ENCODE measurements at regions not wholly inside any gene's neighbourhood (a gene's known extent, or its start where the extent isn't known, plus 50 kb on each side); places are given as distances from the start of the nearest gene placed in this dataset.

GRCh38 chr4:166432842-166433241 is 559.8 kb downstream of the TLL1 start (continued):
- no peak for TF ChIP-seq ZNF580 (tag by site-specific recombination; IDR thresholded peaks at IDR 0.05)
- TF ChIP-seq ZNF555 (tag by site-specific recombination; conservative IDR thresholded peaks at IDR 0.05), result no peak
- TF ChIP-seq ZNF133 (tag by site-specific recombination; IDR thresholded peaks at IDR 0.05), result no peak
- no peak for TF ChIP-seq ZNF426 (tag by site-specific recombination; IDR thresholded peaks at IDR 0.05)

DNA sequence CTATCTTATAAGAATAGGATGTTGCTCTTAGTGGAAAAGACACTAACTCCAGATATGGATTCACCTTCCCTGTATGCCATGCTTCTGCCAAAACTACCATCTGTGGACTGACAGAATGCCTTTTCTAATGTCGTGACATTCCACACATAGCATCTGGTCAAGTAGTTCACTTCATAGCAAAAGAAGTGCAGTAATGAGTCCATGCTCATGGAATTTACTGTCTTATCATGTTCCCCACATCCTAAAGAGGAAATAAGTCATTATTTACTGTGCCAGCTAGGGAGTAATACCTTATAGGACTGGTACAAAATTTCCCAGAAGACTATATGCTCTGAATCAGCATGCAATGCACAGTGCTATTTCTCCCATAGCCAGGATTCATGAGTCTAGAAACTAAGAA is 562.4 kb downstream of the TLL1 start:
- Histone ChIP-seq H3K27ac (ENCODE audit: extremely low read depth, low read depth, low read length) (no peak overlapping the region), H3K9me3 (ENCODE audit: control insufficient read depth, insufficient read depth, low read depth, low read length) (no peaks in the 10 kb centered on the region), H3K36me3 (ENCODE audit: control insufficient read depth in 2 of 2, insufficient read depth in 1 of 2, low read length in 2 of 2) (no peaks in the 10 kb centered on the region), H3K4me3 (ENCODE audit: low read depth, low read length) (no peak overlapping the region), H3K4me1 (ENCODE audit: control insufficient read depth, insufficient read depth, low read length) (no peaks in the 10 kb centered on the region)
- POLR2A ChIA-PET, result no interaction called here
- CTCF ChIA-PET, result interaction anchor here (0.6 kb wide), 1 partner anchor 160 kb away, joined by 3 read pairs; no protein-coding TSS in a partner anchor
- TF ChIP-seq ZNF19 (tag by site-specific recombination; IDR thresholded peaks at IDR 0.05; ENCODE audit: low read depth) (no peak), YY1 (tag by site-specific recombination; IDR thresholded peaks at IDR 0.05) (no peak), ZNF585B (tag by site-specific recombination; IDR thresholded peaks at IDR 0.05) (no peak)
- TF ChIP-seq, protein P1, sequence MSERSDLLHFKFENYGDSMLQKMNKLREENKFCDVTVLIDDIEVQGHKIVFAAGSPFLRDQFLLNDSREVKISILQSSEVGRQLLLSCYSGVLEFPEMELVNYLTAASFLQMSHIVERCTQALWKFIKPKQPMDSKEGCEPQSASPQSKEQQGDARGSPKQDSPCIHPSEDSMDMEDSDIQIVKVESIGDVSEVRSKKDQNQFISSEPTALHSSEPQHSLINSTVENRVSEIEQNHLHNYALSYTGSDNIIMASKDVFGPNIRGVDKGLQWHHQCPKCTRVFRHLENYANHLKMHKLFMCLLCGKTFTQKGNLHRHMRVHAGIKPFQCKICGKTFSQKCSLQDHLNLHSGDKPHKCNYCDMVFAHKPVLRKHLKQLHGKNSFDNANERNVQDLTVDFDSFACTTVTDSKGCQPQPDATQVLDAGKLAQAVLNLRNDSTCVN (tag by site-specific recombination; optimal IDR thresholded peaks at IDR 0.05), result no peak

- Histone ChIP-seq H3K9me3 (ENCODE audit: control insufficient read depth, insufficient read depth, low read depth, low read length) (no peaks in the 10 kb centered on the region), H3K36me3 (ENCODE audit: control insufficient read depth in 2 of 2, insufficient read depth in 1 of 2, low read length in 2 of 2) (no peaks in the 10 kb centered on the region), H3K27ac (ENCODE audit: extremely low read depth, low read depth, low read length) (no peak overlapping the region), H3K4me3 (ENCODE audit: low read depth, low read length) (no peak overlapping the region), H3K4me1 (ENCODE audit: control insufficient read depth, insufficient read depth, low read length) (no peaks in the 10 kb centered on the region)
- CTCF ChIA-PET, result no interaction called here
- TF ChIP-seq ZNF473 (tag by site-specific recombination; IDR thresholded peaks at IDR 0.05) (no peak), ZNF146 (tag by site-specific recombination; IDR thresholded peaks at IDR 0.05) (no peak), ZNF398 (tag by site-specific recombination; IDR thresholded peaks at IDR 0.05) (no peak), ZBTB17 (tag by site-specific recombination; IDR thresholded peaks at IDR 0.05) (no peak), ZNF426 (tag by site-specific recombination; IDR thresholded peaks at IDR 0.05) (no peak), GLIS2 (tag by site-specific recombination; IDR thresholded peaks at IDR 0.05) (no peak), ZNF416 (tag by site-specific recombination; IDR thresholded peaks at IDR 0.05) (no peak), MYNN (tag by site-specific recombination; IDR thresholded peaks at IDR 0.05; ENCODE audit: borderline replicate concordance) (no peak), ZNF223 (tag by site-specific recombination; IDR thresholded peaks at IDR 0.05) (no peak), GFI1B (tag by site-specific recombination; IDR thresholded peaks at IDR 0.05) (no peak), ZNF366 (tag by site-specific recombination; conservative IDR thresholded peaks at IDR 0.05) (no peak), ZNF585B (tag by site-specific recombination; IDR thresholded peaks at IDR 0.05) (no peak)
- POLR2A ChIA-PET, result no interaction called here
Measured at GRCh38 chr4:166458756-166459155, 585.7 kb downstream of the TLL1 start.

GRCh38 chr4:166459621-166460020 is 586.6 kb downstream of the TLL1 start:
- Histone ChIP-seq H3K36me3 (ENCODE audit: control insufficient read depth in 2 of 2, insufficient read depth in 1 of 2, low read length in 2 of 2) (no peaks in the 10 kb centered on the region), H3K9me3 (ENCODE audit: control insufficient read depth, insufficient read depth, low read depth, low read length) (no peaks in the 10 kb centered on the region), H3K4me1 (ENCODE audit: control insufficient read depth, insufficient read depth, low read length) (no peaks in the 10 kb centered on the region), H3K4me3 (ENCODE audit: low read depth, low read length) (no peak overlapping the region), H3K27ac (ENCODE audit: extremely low read depth, low read depth, low read length) (no peak overlapping the region)
- ChIA-PET CTCF (no interaction called here), POLR2A (no interaction called here)
- no peak for TF ChIP-seq KLF7 (tag by site-specific recombination; IDR thresholded peaks at IDR 0.05; ENCODE audit: borderline replicate concordance)
- TF ChIP-seq ZNF596 (tag by site-specific recombination; IDR thresholded peaks at IDR 0.05), result no peak
- no peak for TF ChIP-seq ZNF560 (tag by site-specific recombination; IDR thresholded peaks at IDR 0.05; ENCODE audit: borderline replicate concordance)
- TF ChIP-seq ZNF10 (tag by site-specific recombination; IDR thresholded peaks at IDR 0.05), result no peak
- no peak for TF ChIP-seq ZNF830 (tag by site-specific recombination; IDR thresholded peaks at IDR 0.05; ENCODE audit: low read depth)
- TF ChIP-seq, protein P2, sequence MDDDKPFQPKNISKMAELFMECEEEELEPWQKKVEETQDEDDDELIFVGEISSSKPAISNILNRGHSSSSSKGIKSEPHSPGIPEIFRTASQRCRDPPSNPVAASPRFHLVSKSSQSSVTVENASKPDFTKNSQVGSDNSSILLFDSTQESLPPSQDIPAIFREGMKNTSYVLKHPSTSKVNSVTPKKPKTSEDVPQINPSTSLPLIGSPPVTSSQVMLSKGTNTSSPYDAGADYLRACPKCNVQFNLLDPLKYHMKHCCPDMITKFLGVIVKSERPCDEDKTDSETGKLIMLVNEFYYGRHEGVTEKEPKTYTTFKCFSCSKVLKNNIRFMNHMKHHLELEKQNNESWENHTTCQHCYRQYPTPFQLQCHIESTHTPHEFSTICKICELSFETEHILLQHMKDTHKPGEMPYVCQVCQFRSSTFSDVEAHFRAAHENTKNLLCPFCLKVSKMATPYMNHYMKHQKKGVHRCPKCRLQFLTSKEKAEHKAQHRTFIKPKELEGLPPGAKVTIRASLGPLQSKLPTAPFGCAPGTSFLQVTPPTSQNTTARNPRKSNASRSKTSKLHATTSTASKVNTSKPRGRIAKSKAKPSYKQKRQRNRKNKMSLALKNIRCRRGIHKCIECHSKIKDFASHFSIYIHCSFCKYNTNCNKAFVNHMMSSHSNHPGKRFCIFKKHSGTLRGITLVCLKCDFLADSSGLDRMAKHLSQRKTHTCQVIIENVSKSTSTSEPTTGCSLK (tag by site-specific recombination; IDR thresholded peaks at IDR 0.05), result no peak
- no peak for TF ChIP-seq ZNF837 (tag by site-specific recombination; IDR thresholded peaks at IDR 0.05)
- TF ChIP-seq HOXC10 (CRISPR knock-in tag; IDR thresholded peaks at IDR 0.05), result no peak
- TF ChIP-seq ZFP3 (tag by site-specific recombination; IDR thresholded peaks at IDR 0.05; ENCODE audit: low read depth), result no peak
